ENCODE measurements at regions not wholly inside any gene's neighbourhood (a gene's known extent, or its start where the extent isn't known, plus 50 kb on each side); places are given as distances from the start of the nearest gene placed in this dataset.
"Not testable (repeated sequence)": the region's sequence is repeated elsewhere in the genome, so short reads cannot be mapped to it uniquely, and the experiment has no call there.

GRCh38 chr7:133165001-133165400, 83.1 kb upstream of the CHCHD3 start:
- no peaks in the 10 kb centered on the region for H3K36me3 ChIP-seq (ENCODE audit: control insufficient read depth, insufficient read depth, low read length)
- DNase-seq (ENCODE audit: low read depth): no peak
- H3K27me3 ChIP-seq (ENCODE audit: control insufficient read depth, insufficient read depth, low read length): peaks cover 3% of the 10 kb centered on the region
- H3K4me3 ChIP-seq (ENCODE audit: low read depth, low read length): no peak overlapping the region
- TF ChIP-seq CTCF (IDR thresholded peaks at IDR 0.05; ENCODE audit: insufficient read depth, low read length, poor library complexity, severe bottlenecking): no peak

- DNase-seq (ENCODE audit: low read depth): no peak
- no peaks in the 10 kb centered on the region for H3K36me3 ChIP-seq (ENCODE audit: control insufficient read depth, insufficient read depth, low read length)
- H3K27me3 ChIP-seq (ENCODE audit: control insufficient read depth, insufficient read depth, low read length): peaks cover 3% of the 10 kb centered on the region
- H3K4me3 ChIP-seq (ENCODE audit: low read depth, low read length): no peak overlapping the region
- TF ChIP-seq CTCF (IDR thresholded peaks at IDR 0.05; ENCODE audit: insufficient read depth, low read length, poor library complexity, severe bottlenecking): no peak
Measured at GRCh38 chr7:133165529-133165928, 83.6 kb upstream of the CHCHD3 start.

GRCh38 chr7:133167300-133167699, 85.4 kb upstream of the CHCHD3 start:
- TF ChIP-seq CTCF (IDR thresholded peaks at IDR 0.05; ENCODE audit: insufficient read depth, low read length, poor library complexity, severe bottlenecking): no peak
- Histone ChIP-seq H3K27me3 (ENCODE audit: control insufficient read depth, insufficient read depth, low read length) (peaks cover 3% of the 10 kb centered on the region), H3K36me3 (ENCODE audit: control insufficient read depth, insufficient read depth, low read length) (no peaks in the 10 kb centered on the region), H3K4me3 (ENCODE audit: low read depth, low read length) (no peak overlapping the region)
- DNase-seq (ENCODE audit: low read depth): no peak

- DNase-seq (ENCODE audit: low read depth); H3K27me3 ChIP-seq (ENCODE audit: control insufficient read depth, insufficient read depth, low read length); H3K36me3 ChIP-seq (ENCODE audit: control insufficient read depth, insufficient read depth, low read length); H3K4me3 ChIP-seq (ENCODE audit: low read depth, low read length): not testable (repeated sequence)
Measured at GRCh38 chr7:133169167-133169822, 83.6 kb upstream of the EXOC4 start.

- not testable (repeated sequence) for H3K36me3 ChIP-seq (ENCODE audit: control insufficient read depth, insufficient read depth, low read length); DNase-seq (ENCODE audit: low read depth); H3K27me3 ChIP-seq (ENCODE audit: control insufficient read depth, insufficient read depth, low read length); H3K4me3 ChIP-seq (ENCODE audit: low read depth, low read length)
Measured at GRCh38 chr7:133177476-133177875, 75.4 kb upstream of the EXOC4 start.

GRCh38 chr7:133180717-133181116, 72.2 kb upstream of the EXOC4 start:
- Histone ChIP-seq H3K36me3 (ENCODE audit: control insufficient read depth, insufficient read depth, low read length) (no peaks in the 10 kb centered on the region), H3K4me3 (ENCODE audit: low read depth, low read length) (no peak overlapping the region), H3K27me3 (ENCODE audit: control insufficient read depth, insufficient read depth, low read length) (no peaks in the 10 kb centered on the region)
- DNase-seq (ENCODE audit: low read depth): no peak
- TF ChIP-seq CTCF (IDR thresholded peaks at IDR 0.05; ENCODE audit: insufficient read depth, low read length, poor library complexity, severe bottlenecking): no peak

GRCh38 chr7:133183042-133183794, 69.7 kb upstream of the EXOC4 start:
- Histone ChIP-seq H3K27me3 (ENCODE audit: control insufficient read depth, insufficient read depth, low read length) (no peaks in the 10 kb centered on the region), H3K4me3 (ENCODE audit: low read depth, low read length) (no peak overlapping the region), H3K36me3 (ENCODE audit: control insufficient read depth, insufficient read depth, low read length) (no peaks in the 10 kb centered on the region)
- TF ChIP-seq CTCF (IDR thresholded peaks at IDR 0.05; ENCODE audit: insufficient read depth, low read length, poor library complexity, severe bottlenecking): no peak
- DNase-seq (ENCODE audit: low read depth): no peak
